ENCODE measurements at regions not wholly inside any gene's neighbourhood (a gene's known extent, or its start where the extent isn't known, plus 50 kb on each side); places are given as distances from the start of the nearest gene placed in this dataset.

- TF ChIP-seq CTCF (IDR thresholded peaks at IDR 0.05; ENCODE audit: extremely low read depth, missing control alignments), result no peak
- no peak for DNase-seq (ENCODE audit: low spot score)
Measured at GRCh38 chr16:7221157-7221556, 111.5 kb upstream of the RBFOX1 start.

DNA sequence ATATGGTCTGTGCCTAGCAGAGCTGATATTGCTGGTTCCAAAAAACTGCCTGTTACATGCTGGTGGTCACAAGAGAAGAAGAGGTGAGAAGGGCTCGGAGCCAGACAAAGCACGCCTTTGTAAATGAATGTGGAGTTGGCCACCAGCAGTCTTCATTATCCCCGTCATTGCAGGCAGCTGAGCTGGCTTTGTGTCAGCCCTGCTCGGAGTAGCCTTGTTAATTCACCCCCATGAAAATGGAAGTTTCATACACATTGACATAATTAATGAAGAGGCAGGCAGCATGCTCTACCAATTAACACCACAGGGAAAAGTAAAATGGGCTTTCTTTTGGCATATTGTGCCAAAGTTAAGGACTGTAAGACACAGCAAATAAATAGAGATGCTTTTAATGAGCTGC is 113.7 kb upstream of the RBFOX1 start:
- no peak for TF ChIP-seq CTCF (IDR thresholded peaks at IDR 0.05; ENCODE audit: extremely low read depth, missing control alignments)
- no peak for DNase-seq (ENCODE audit: low spot score)

DNA sequence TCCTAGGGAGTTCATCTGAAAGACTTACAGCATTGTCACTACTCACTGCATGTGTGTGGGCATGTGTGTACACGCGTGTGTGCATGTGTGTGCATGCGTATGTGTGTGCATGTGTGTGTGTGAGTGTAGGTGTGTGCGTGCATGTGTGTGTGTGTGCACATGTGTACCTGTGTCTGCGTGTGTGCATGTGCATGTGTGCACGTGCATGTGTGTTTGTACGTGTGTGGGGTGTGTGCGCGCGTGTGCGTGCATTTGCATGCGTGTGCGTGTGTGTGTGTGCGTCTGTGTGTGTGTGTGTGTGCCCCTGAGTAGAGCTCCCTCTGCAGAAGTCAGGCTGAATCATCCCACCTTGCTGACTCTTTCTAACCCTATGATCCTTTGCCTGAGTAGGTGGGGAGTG is 114.8 kb upstream of the RBFOX1 start:
- no peak for TF ChIP-seq CTCF (IDR thresholded peaks at IDR 0.05; ENCODE audit: extremely low read depth, missing control alignments)
- no peak for DNase-seq (ENCODE audit: low spot score)

GRCh38 chr16:7216719-7217118 is 115.9 kb upstream of the RBFOX1 start:
- TF ChIP-seq CTCF (IDR thresholded peaks at IDR 0.05; ENCODE audit: extremely low read depth, missing control alignments), result no peak

GRCh38 chr16:7211781-7212180 is 120.9 kb upstream of the RBFOX1 start:
- TF ChIP-seq CTCF (IDR thresholded peaks at IDR 0.05; ENCODE audit: extremely low read depth, missing control alignments), result no peak
- no peak for DNase-seq (ENCODE audit: low spot score)

More at GRCh38 chr16:7216719-7217118, 115.9 kb upstream of the RBFOX1 start:
- DNase-seq (ENCODE audit: low spot score), result no peak

DNA sequence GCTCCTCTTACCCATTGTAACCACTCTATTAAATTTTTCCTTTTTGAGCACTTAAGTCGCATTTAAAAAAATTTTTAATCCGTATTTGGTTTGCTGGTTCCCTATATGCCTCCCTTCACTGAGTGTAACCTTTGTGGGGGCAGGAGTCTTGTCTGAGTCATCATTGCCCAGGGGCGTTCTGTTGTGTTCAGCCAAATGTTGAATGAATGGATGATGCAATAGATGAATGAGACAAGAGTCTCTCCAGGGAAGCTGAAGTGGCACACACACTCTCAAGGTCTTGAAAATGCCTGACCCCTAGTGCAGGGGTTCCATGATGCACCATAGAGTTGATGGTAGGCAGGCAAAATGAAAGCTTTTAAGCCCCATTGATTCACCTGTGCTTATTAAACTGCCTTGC is 123.0 kb upstream of the RBFOX1 start:
- DNase-seq (ENCODE audit: low spot score), result no peak
- TF ChIP-seq CTCF (IDR thresholded peaks at IDR 0.05; ENCODE audit: extremely low read depth, missing control alignments), result no peak

DNA sequence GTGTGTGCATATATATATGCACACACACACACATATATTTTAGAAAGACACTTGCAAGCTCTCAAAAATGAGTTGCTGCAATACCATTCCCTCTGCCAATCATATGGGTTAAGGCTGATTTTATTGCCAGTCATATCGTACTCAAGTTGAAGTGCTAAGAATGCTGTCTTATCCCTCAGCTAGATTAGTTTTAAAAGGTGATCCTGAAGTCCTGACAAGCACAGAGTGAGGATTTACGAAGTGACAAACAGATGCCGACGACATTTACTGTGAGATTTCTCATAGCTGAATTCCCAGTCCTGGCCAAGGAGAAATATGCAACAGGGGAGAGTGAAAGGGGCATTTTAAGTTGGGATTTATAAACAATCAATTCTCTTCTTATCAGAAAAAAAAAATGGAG is 126.2 kb upstream of the RBFOX1 start:
- no peak for TF ChIP-seq CTCF (IDR thresholded peaks at IDR 0.05; ENCODE audit: extremely low read depth, missing control alignments)
- DNase-seq (ENCODE audit: low spot score), result no peak

All from GM20000 (cell line).